H1 (cell line): ENCODE measurements at regions not wholly inside any gene's neighbourhood (a gene's known extent, or its start where the extent isn't known, plus 50 kb on each side); places are given as distances from the start of the nearest gene placed in this dataset.

ENCODE experiments used
- CTCF ChIA-PET: fragments of 300-600 bp; sonication (Branson Sonifier 250); formaldehyde crosslinking; loops from one replicate; lab custom pipeline; 2021; ENCODE audit not compliant: partially characterized antibody; lab: Charles Lee
- POLR2A ChIA-PET: fragments of 300-600 bp; sonication (Branson Sonifier 250); formaldehyde crosslinking; loops from one replicate; lab custom pipeline; 2021; ENCODE audit warnings: inconsistent platforms; ENCODE audit not compliant: partially characterized antibody; lab: Charles Lee
- DNase-seq, 2 experiments: peaks; one replicate each; pipeline versions ENCODE4 v3.0.0 to v3.0.0-alpha.2; 2010 to 2022; ENCODE audit warnings: low spot score in 2 of 2, low read depth in 1 of 2, mixed read lengths in 1 of 2
- FAIRE-seq: peaks from 2 replicates; lab custom pipeline; 2011; peaks lifted over from hg19 to GRCh38; lab: Jason Lieb, UNC
- H2AFZ ChIP-seq: 2 replicates; pipeline ENCODE4 v1.8.1; 2012; ENCODE audit warnings: low read length, inconsistent platforms
- H2AK5ac ChIP-seq: 2 replicates; pipeline ENCODE4 v1.6.1; 2013; ENCODE audit warnings: low read depth, low read length
- H2BK120ac ChIP-seq: replicated peaks from 2 replicates; pipeline ENCODE3; 2013; ENCODE audit warnings: low read depth, low read length, inconsistent platforms
- H2BK12ac ChIP-seq: 2 replicates; pipeline ENCODE4 v1.6.1; 2013; ENCODE audit warnings: low read depth, low read length
- H2BK15ac ChIP-seq: 2 replicates; pipeline ENCODE4 v1.6.1; 2013; ENCODE audit warnings: low read length
- H2BK20ac ChIP-seq: 2 replicates; pipeline ENCODE4 v1.6.1; 2013; ENCODE audit warnings: low read length
- H2BK5ac ChIP-seq: 2 replicates; pipeline ENCODE4 v1.6.1; 2013; ENCODE audit warnings: low read depth, low read length
- H3K14ac ChIP-seq: 2 replicates; pipeline ENCODE4 v1.6.1; 2013; ENCODE audit warnings: inconsistent platforms; ENCODE audit not compliant: insufficient read length
- H3K18ac ChIP-seq: 2 replicates; pipeline ENCODE4 v1.6.1; 2013; ENCODE audit warnings: low read length; ENCODE audit errors: extremely low read depth
- H3K23ac ChIP-seq: 2 replicates; pipeline ENCODE4 v1.6.1; 2013; ENCODE audit warnings: inconsistent platforms; ENCODE audit not compliant: insufficient read length
- H3K23me2 ChIP-seq: 2 replicates; pipeline ENCODE4 v1.6.1; 2013; ENCODE audit warnings: low read depth, low read length
- H3K27ac ChIP-seq: 2 replicates; pipeline ENCODE4 v1.6.1; 2011; ENCODE audit warnings: low read depth, low read length, inconsistent platforms
- H3K27me3 ChIP-seq, 4 experiments: replicated peaks in 1 of 4; 1 replicate in 1 of 4; 2 replicates in 3 of 4; pipeline versions ENCODE4 v1.6.1 to v1.8.1; 2011 to 2013; ENCODE audit warnings: low read length in 3 of 4, mild to moderate bottlenecking in 3 of 4, inconsistent platforms in 2 of 4, mixed read lengths in 2 of 4, moderate library complexity in 1 of 4; ENCODE audit not compliant: control insufficient read depth in 3 of 4, insufficient read depth in 3 of 4; ENCODE audit errors: extremely low read depth in 1 of 4
- H3K36me3 ChIP-seq, 4 experiments: 2 replicates each; pipeline versions ENCODE4 v1.6.1 to v1.8.1; 2011 to 2013; ENCODE audit warnings: mild to moderate bottlenecking in 4 of 4, low read length in 3 of 4, moderate library complexity in 2 of 4, control low read depth in 1 of 4, inconsistent platforms in 1 of 4; ENCODE audit not compliant: insufficient read depth in 4 of 4, control insufficient read depth in 2 of 4
- H3K4ac ChIP-seq: replicated peaks from 2 replicates; pipeline ENCODE3; 2013; ENCODE audit warnings: low read length, low read depth, mixed read lengths, inconsistent platforms; ENCODE audit not compliant: insufficient read length
- H3K4me1 ChIP-seq, 4 experiments: replicated peaks in 1 of 4; 1 replicate in 1 of 4; 2 replicates in 3 of 4; pipeline versions ENCODE4 v1.6.1 to v1.8.1; 2011 to 2013; ENCODE audit warnings: low read length in 3 of 4, inconsistent platforms in 2 of 4, mixed read lengths in 1 of 4; ENCODE audit not compliant: insufficient read depth in 4 of 4, control insufficient read depth in 3 of 4
- H3K4me2 ChIP-seq, 2 experiments: 2 replicates each; pipeline versions ENCODE4 v1.6.1 to v1.8.1; 2011 to 2013; ENCODE audit warnings: low read depth in 2 of 2, low read length in 2 of 2, control low read depth in 1 of 2, inconsistent platforms in 1 of 2, mild to moderate bottlenecking in 1 of 2; ENCODE audit not compliant: insufficient read depth in 1 of 2
- H3K4me3 ChIP-seq, 4 experiments: fragments of 200-600, 300-600 bp in 1 of 4; sonication (generic), shearing (Covaris generic), sonication (Bioruptor Twin) in 1 of 4; 2 replicates each; pipeline versions ENCODE4 v1.5.1 to v1.8.1; 2011 to 2016; ENCODE audit warnings: low read length in 4 of 4, low read depth in 3 of 4, control low read depth in 2 of 4, inconsistent platforms in 2 of 4, mild to moderate bottlenecking in 2 of 4, mixed read lengths in 1 of 4, moderate library complexity in 1 of 4; ENCODE audit not compliant: insufficient read depth in 2 of 4; ENCODE audit errors: extremely low read depth in 1 of 4
- H3K56ac ChIP-seq: replicated peaks from 2 replicates; pipeline ENCODE3; 2013; ENCODE audit warnings: low read depth, mild to moderate bottlenecking, mixed read lengths, low read length, inconsistent platforms; ENCODE audit not compliant: insufficient read length
- H3K79me1 ChIP-seq: 2 replicates; pipeline ENCODE4 v1.6.1; 2013; ENCODE audit warnings: low read depth, low read length, control low read depth
- H3K79me2 ChIP-seq, 2 experiments: 2 replicates each; pipeline versions ENCODE4 v1.6.1 to v1.8.1; 2012 to 2013; ENCODE audit warnings: low read length in 2 of 2, mild to moderate bottlenecking in 2 of 2, inconsistent platforms in 1 of 2; ENCODE audit not compliant: insufficient read depth in 2 of 2, control insufficient read depth in 1 of 2
- H3K9ac ChIP-seq, 4 experiments: replicated peaks in 1 of 4; 1 replicate in 1 of 4; 2 replicates in 3 of 4; pipeline versions ENCODE4 v1.6.1 to v1.8.1; 2011 to 2013; ENCODE audit warnings: low read depth in 3 of 4, low read length in 3 of 4, control low read depth in 2 of 4, mild to moderate bottlenecking in 2 of 4, moderate library complexity in 2 of 4, inconsistent platforms in 1 of 4; ENCODE audit errors: extremely low read depth in 1 of 4
- H3K9me3 ChIP-seq, 2 experiments: 2 replicates each; pipeline versions ENCODE4 v1.6.1 to v1.8.1; 2012 to 2013; ENCODE audit warnings: mild to moderate bottlenecking in 2 of 2, moderate library complexity in 2 of 2, control low read depth in 1 of 2, inconsistent platforms in 1 of 2, low read depth in 1 of 2, low read length in 1 of 2, mixed read lengths in 1 of 2; ENCODE audit not compliant: insufficient read depth in 2 of 2
- H4K20me1 ChIP-seq, 2 experiments: replicated peaks in 1 of 2; 2 replicates each; pipeline versions ENCODE3 to v1.8.1; 2011 to 2013; ENCODE audit warnings: inconsistent platforms in 2 of 2, low read length in 2 of 2, mild to moderate bottlenecking in 1 of 2; ENCODE audit not compliant: insufficient read depth in 2 of 2, control insufficient read depth in 1 of 2
- H4K5ac ChIP-seq: 2 replicates; pipeline ENCODE4 v1.6.1; 2013; ENCODE audit warnings: low read length, low read depth, mixed read lengths, inconsistent platforms; ENCODE audit not compliant: insufficient read length
- H4K8ac ChIP-seq: 2 replicates; pipeline ENCODE4 v1.8.0; 2013; ENCODE audit warnings: mild to moderate bottlenecking, moderate library complexity, low read length, inconsistent platforms; ENCODE audit not compliant: insufficient read depth; ENCODE audit errors: extremely low read depth
- H4K91ac ChIP-seq: replicated peaks from 2 replicates; pipeline ENCODE3; 2013; ENCODE audit warnings: low read length, mixed read lengths, inconsistent platforms; ENCODE audit not compliant: insufficient read length
- CHD2 ChIP-seq: IDR thresholded peaks from 2 replicates; pipeline ENCODE4 v1.6.1; 2012; ENCODE audit warnings: low read length, improper control_type of control experiment
- CTBP2 ChIP-seq: IDR thresholded peaks from 2 replicates; pipeline ENCODE4 v1.7.0; 2011; ENCODE audit warnings: borderline replicate concordance, mild to moderate bottlenecking, moderate library complexity, mixed read lengths, low read length; ENCODE audit not compliant: insufficient read depth, insufficient read length
- EZH2 ChIP-seq: fragments of 200-600 bp; sonication (generic); IDR thresholded peaks from 2 replicates; pipeline ENCODE4 v1.7.1; 2012; ENCODE audit warnings: low read depth, mild to moderate bottlenecking, moderate library complexity, low read length, inconsistent platforms; ENCODE audit not compliant: severe bottlenecking
- HDAC2 ChIP-seq, 2 experiments: fragments of 300-600 bp in 1 of 2; sonication (generic) in 1 of 2; IDR thresholded peaks; 2 replicates each; pipeline ENCODE4 v1.6.1; 2011 to 2012; ENCODE audit warnings: low read depth in 2 of 2, low read length in 2 of 2, mild to moderate bottlenecking in 2 of 2, moderate library complexity in 2 of 2, borderline replicate concordance in 1 of 2, inconsistent platforms in 1 of 2
- NANOG ChIP-seq: IDR thresholded peaks from 2 replicates; pipeline ENCODE4 v1.6.1; 2011; ENCODE audit warnings: low read length, low read depth, mild to moderate bottlenecking, inconsistent platforms; ENCODE audit not compliant: insufficient read depth, poor library complexity, severe bottlenecking
- POU5F1 ChIP-seq: IDR thresholded peaks from 2 replicates; pipeline ENCODE4 v1.6.1; 2011; ENCODE audit warnings: low read depth, mild to moderate bottlenecking, low read length, moderate library complexity
- RAD21 ChIP-seq, 2 experiments: IDR thresholded peaks in 1 of 2; conservative IDR thresholded peaks in 1 of 2; 2 replicates each; pipeline ENCODE4 v1.6.1; 2011; ENCODE audit warnings: low read depth in 2 of 2, low read length in 2 of 2, improper control_type of control experiment in 1 of 2, inconsistent platforms in 1 of 2, mild to moderate bottlenecking in 1 of 2, moderate library complexity in 1 of 2
- RXRA ChIP-seq: IDR thresholded peaks from 2 replicates; pipeline ENCODE4 v1.6.1; 2011; ENCODE audit warnings: low read depth, mild to moderate bottlenecking, low read length, moderate library complexity; ENCODE audit not compliant: insufficient read depth
- TAF7 ChIP-seq: optimal IDR thresholded peaks from 2 replicates; pipeline ENCODE3; 2011; ENCODE audit warnings: low read depth, mild to moderate bottlenecking, inconsistent platforms, low read length, moderate library complexity, borderline replicate concordance
- TBP ChIP-seq: IDR thresholded peaks from 2 replicates; pipeline ENCODE4 v1.6.1; 2011; ENCODE audit warnings: low read depth, low read length, improper control_type of control experiment
- TEAD4 ChIP-seq: IDR thresholded peaks from 2 replicates; pipeline ENCODE4 v1.6.1; 2012; ENCODE audit warnings: low read depth, low read length, inconsistent platforms, mixed read lengths
- TF ChIP-seq, protein P1 (sequence below): IDR thresholded peaks from 2 replicates; pipeline ENCODE4 v1.6.1; 2012; ENCODE audit warnings: inconsistent platforms

GRCh38 chr2:51595836-51596235 lies 563.9 kb upstream of the NRXN1 start:
- H2BK120ac ChIP-seq, result no peak overlapping the region
- no peak overlapping the region for H3K14ac ChIP-seq
- no peaks in the 10 kb centered on the region for H3K27me3 ChIP-seq
- H2AK5ac ChIP-seq, result no peak overlapping the region
- H3K18ac ChIP-seq, result no peak overlapping the region
- H3K4me2 ChIP-seq, result no peak overlapping the region
- H2BK12ac ChIP-seq, result no peak overlapping the region
- CTCF ChIA-PET, result no interaction called here
- H4K8ac ChIP-seq, result no peak overlapping the region
- H2AFZ ChIP-seq, result no peak overlapping the region
- H3K9ac ChIP-seq, result no peak overlapping the region
- H3K9me3 ChIP-seq, result no peaks in the 10 kb centered on the region
- H3K36me3 ChIP-seq, result no peaks in the 10 kb centered on the region
- H3K23ac ChIP-seq, result no peak overlapping the region
- no peak overlapping the region for H2BK15ac ChIP-seq
- no peaks in the 10 kb centered on the region for H3K23me2 ChIP-seq
- FAIRE-seq, result no peak
- no peaks in the 10 kb centered on the region for H3K79me2 ChIP-seq
- H4K20me1 ChIP-seq, result no peaks in the 10 kb centered on the region
- H3K4me1 ChIP-seq, result no peaks in the 10 kb centered on the region; a peak in 1 of 7 replicates
- no peak for DNase-seq
- POLR2A ChIA-PET, result no interaction called here
- H3K56ac ChIP-seq, result no peak overlapping the region
- no peak overlapping the region for H2BK20ac ChIP-seq
- no peaks in the 10 kb centered on the region for H3K79me1 ChIP-seq
- no peak overlapping the region for H3K27ac ChIP-seq
- H3K4me3 ChIP-seq, result no peak overlapping the region
- no peak overlapping the region for H2BK5ac ChIP-seq
- no peak overlapping the region for H3K4ac ChIP-seq
- H4K5ac ChIP-seq, result no peak overlapping the region
- no peak overlapping the region for H4K91ac ChIP-seq
- TF ChIP-seq RAD21 (IDR thresholded peaks at IDR 0.05 in 1 of 2, conservative IDR thresholded peaks at IDR 0.05 in 1 of 2; ENCODE audit: low read depth in 2 of 2, low read length in 2 of 2), result no peak
- no peak for TF ChIP-seq CHD2
- TF ChIP-seq, protein P1, sequence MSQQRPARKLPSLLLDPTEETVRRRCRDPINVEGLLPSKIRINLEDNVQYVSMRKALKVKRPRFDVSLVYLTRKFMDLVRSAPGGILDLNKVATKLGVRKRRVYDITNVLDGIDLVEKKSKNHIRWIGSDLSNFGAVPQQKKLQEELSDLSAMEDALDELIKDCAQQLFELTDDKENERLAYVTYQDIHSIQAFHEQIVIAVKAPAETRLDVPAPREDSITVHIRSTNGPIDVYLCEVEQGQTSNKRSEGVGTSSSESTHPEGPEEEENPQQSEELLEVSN, result no peak
- no peak for TF ChIP-seq TBP
- TF ChIP-seq HDAC2 (IDR thresholded peaks at IDR 0.05; ENCODE audit: borderline replicate concordance in 1 of 2, low read depth in 2 of 2, low read length in 2 of 2), result no peak
- TF ChIP-seq POU5F1, result no peak
- TF ChIP-seq TEAD4, result no peak
- TF ChIP-seq RXRA, result no peak
- TF ChIP-seq NANOG, result no peak
- TF ChIP-seq TAF7, result no peak
- TF ChIP-seq CTBP2, result no peak
- no peak for TF ChIP-seq EZH2
